HG03159 (cell line): ENCODE measurements at regions not wholly inside any gene's neighbourhood (a gene's known extent, or its start where the extent isn't known, plus 50 kb on each side); places are given as distances from the start of the nearest gene placed in this dataset.

Experiments used
- ATAC-seq: cut with Tn5 transposase; IDR thresholded peaks from one replicate; pipeline ENCODE4 v1.9.1; 2021; ENCODE audit warnings: mild to moderate bottlenecking, moderate library complexity; ENCODE audit not compliant: unreplicated experiment

- no peak for ATAC-seq
Measured at GRCh38 chr14:76974365-76974764, 54.1 kb downstream of the IRF2BPL start.

GRCh38 chr14:76971549-76971948, 57.0 kb downstream of the IRF2BPL start:
- no peak for ATAC-seq

- ATAC-seq = no peak
Measured at GRCh38 chr14:76968621-76969063, 59.9 kb downstream of the IRF2BPL start.

- no peak for ATAC-seq
Measured at GRCh38 chr14:76967788-76968187, 60.7 kb downstream of the IRF2BPL start.

- ATAC-seq = no peak
Measured at GRCh38 chr14:76965232-76965631, 63.3 kb downstream of the IRF2BPL start.

GRCh38 chr14:76964695-76965094, 63.8 kb downstream of the IRF2BPL start:
- no peak for ATAC-seq

- ATAC-seq = no peak
Measured at GRCh38 chr14:76963372-76963771, 65.1 kb downstream of the IRF2BPL start.

GRCh38 chr14:76962303-76962660, 66.2 kb downstream of the IRF2BPL start:
- no peak for ATAC-seq

- ATAC-seq = peak; percentile 88
Measured at GRCh38 chr14:76961631-76962302, 66.7 kb downstream of the IRF2BPL start.

- ATAC-seq = no peak
Measured at GRCh38 chr14:76958980-76959710, 69.4 kb downstream of the IRF2BPL start.

- ATAC-seq = no peak
Measured at GRCh38 chr14:76958020-76958979, 70.2 kb downstream of the IRF2BPL start.

- ATAC-seq = no peak
Measured at GRCh38 chr14:76957224-76957891, 71.2 kb downstream of the IRF2BPL start.

- ATAC-seq = no peak
Measured at GRCh38 chr14:76956316-76957090, 72.0 kb downstream of the IRF2BPL start.

- no peak for ATAC-seq
Measured at GRCh38 chr14:76955575-76956315, 72.8 kb downstream of the IRF2BPL start.

GRCh38 chr14:76954394-76955190, 73.9 kb downstream of the IRF2BPL start:
- ATAC-seq = no peak

- ATAC-seq = no peak
Measured at GRCh38 chr14:76953311-76953945, 75.1 kb downstream of the IRF2BPL start.

GRCh38 chr14:76951166-76951565, 77.3 kb downstream of the IRF2BPL start:
- no peak for ATAC-seq
